Ascending aorta (tissue), 2 donors: ENCODE measurements at regions not wholly inside any gene's neighbourhood (a gene's known extent, or its start where the extent isn't known, plus 50 kb on each side); places are given as distances from the start of the nearest gene placed in this dataset.

Experiments used
- DNase-seq, 2 donors: peaks; one replicate each; pipeline ENCODE4 v3.0.0-alpha.2; 2019; ENCODE audit warnings: low spot score in 2 of 2
- H3K27ac ChIP-seq, 2 donors: fragments of 200-600 bp; sonication (generic); one replicate each; pipeline ENCODE4 v1.5.1; 2016 to 2017; ENCODE audit warnings: mild to moderate bottlenecking in 1 of 2
- H3K27me3 ChIP-seq: fragments of 200-600 bp; sonication (generic); one replicate; pipeline ENCODE4 v1.5.1; 2017
- H3K36me3 ChIP-seq, 2 donors: fragments of 200-600 bp; sonication (generic); one replicate each; pipeline ENCODE4 v1.5.1; 2016
- H3K4me1 ChIP-seq, 2 donors: fragments of 200-600 bp; sonication (generic); one replicate each; pipeline ENCODE4 v1.5.1; 2016 to 2017; ENCODE audit warnings: mild to moderate bottlenecking in 1 of 2
- H3K4me3 ChIP-seq, 2 donors: fragments of 200-600 bp; sonication (generic); one replicate each; pipeline ENCODE4 v1.5.1; 2016 to 2017; ENCODE audit warnings: mild to moderate bottlenecking in 1 of 2
- H3K9me3 ChIP-seq, 2 donors: fragments of 200-600 bp; sonication (generic); one replicate each; pipeline ENCODE4 v1.5.1; 2016
- intact Hi-C: fragments of 100-400 bp; cut with DNase I; formaldehyde crosslinking; loops from one replicate; pipeline ENCODE4 v1.15.1; 2023
- TF ChIP-seq, protein P1 (sequence below), 3 experiments: fragments of 200-600 bp in 2 of 3; fragments of 450-650 bp in 1 of 3; sonication (generic) in 2 of 3; IDR thresholded peaks; one replicate each; pipeline ENCODE4 v1.5.1; 2016 to 2019; ENCODE audit warnings: antibody characterized with exemption in 3 of 3, mild to moderate bottlenecking in 1 of 3, moderate library complexity in 1 of 3

GRCh38 chr20:37463726-37464494 is 57.1 kb upstream of the NNAT start:
- Histone ChIP-seq H3K4me3 (no peak overlapping the region), H3K36me3 (no peaks in the 10 kb centered on the region), H3K27me3 (no peaks in the 10 kb centered on the region), H3K4me1 (no peaks in the 10 kb centered on the region), H3K27ac (no peak overlapping the region), H3K9me3 (peaks cover 0 to 6% of the 10 kb centered on the region in 2 donors)
- TF ChIP-seq, protein P1, sequence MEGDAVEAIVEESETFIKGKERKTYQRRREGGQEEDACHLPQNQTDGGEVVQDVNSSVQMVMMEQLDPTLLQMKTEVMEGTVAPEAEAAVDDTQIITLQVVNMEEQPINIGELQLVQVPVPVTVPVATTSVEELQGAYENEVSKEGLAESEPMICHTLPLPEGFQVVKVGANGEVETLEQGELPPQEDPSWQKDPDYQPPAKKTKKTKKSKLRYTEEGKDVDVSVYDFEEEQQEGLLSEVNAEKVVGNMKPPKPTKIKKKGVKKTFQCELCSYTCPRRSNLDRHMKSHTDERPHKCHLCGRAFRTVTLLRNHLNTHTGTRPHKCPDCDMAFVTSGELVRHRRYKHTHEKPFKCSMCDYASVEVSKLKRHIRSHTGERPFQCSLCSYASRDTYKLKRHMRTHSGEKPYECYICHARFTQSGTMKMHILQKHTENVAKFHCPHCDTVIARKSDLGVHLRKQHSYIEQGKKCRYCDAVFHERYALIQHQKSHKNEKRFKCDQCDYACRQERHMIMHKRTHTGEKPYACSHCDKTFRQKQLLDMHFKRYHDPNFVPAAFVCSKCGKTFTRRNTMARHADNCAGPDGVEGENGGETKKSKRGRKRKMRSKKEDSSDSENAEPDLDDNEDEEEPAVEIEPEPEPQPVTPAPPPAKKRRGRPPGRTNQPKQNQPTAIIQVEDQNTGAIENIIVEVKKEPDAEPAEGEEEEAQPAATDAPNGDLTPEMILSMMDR (IDR thresholded peaks at IDR 0.05), result no peak
- DNase-seq, result peak in 1 of 2 donors; percentile 55
- intact Hi-C loops, result no loop called here

GRCh38 chr20:37464611-37465010 is 56.4 kb upstream of the NNAT start:
- no peak overlapping the region for H3K27ac ChIP-seq
- peak in 1 of 2 donors; percentile 47 for DNase-seq
- H3K27me3 ChIP-seq, result no peaks in the 10 kb centered on the region
- H3K9me3 ChIP-seq, result no peaks in the 10 kb centered on the region
- H3K4me3 ChIP-seq, result no peak overlapping the region
- H3K4me1 ChIP-seq, result no peaks in the 10 kb centered on the region
- no peaks in the 10 kb centered on the region for H3K36me3 ChIP-seq
- TF ChIP-seq, protein P1 (IDR thresholded peaks at IDR 0.05), result no peak
- intact Hi-C loops, result no loop called here
